GM19043 (cell line): ENCODE measurements at regions not wholly inside any gene's neighbourhood (a gene's known extent, or its start where the extent isn't known, plus 50 kb on each side); places are given as distances from the start of the nearest gene placed in this dataset.
"Not testable (repeated sequence)": the region's sequence is repeated elsewhere in the genome, so short reads cannot be mapped to it uniquely, and the experiment has no call there.

Experiments
- ATAC-seq: cut with Tn5 transposase; IDR thresholded peaks from one replicate; pipeline ENCODE4 v1.9.1; 2021; ENCODE audit warnings: low read depth; ENCODE audit not compliant: unreplicated experiment

DNA sequence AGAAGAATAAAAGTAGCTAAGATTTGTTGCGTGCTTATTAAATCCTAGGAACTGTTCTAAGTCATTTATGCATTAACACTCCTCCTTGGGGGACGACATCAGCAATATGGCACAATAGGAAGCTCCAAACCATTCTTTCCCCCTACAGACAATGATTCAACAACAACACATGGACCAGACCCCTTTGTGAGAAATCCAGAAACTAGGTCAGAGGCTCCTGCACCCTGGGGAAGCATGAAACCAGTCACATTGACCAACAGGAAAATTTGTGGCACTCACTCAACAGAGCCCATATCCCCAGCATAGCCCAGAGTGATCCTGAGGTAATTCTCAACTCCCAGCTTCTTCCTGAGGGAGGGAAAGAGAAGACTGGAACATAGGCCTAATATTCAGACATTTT is 294.4 kb downstream of the HINT1 start:
- no peak for ATAC-seq

DNA sequence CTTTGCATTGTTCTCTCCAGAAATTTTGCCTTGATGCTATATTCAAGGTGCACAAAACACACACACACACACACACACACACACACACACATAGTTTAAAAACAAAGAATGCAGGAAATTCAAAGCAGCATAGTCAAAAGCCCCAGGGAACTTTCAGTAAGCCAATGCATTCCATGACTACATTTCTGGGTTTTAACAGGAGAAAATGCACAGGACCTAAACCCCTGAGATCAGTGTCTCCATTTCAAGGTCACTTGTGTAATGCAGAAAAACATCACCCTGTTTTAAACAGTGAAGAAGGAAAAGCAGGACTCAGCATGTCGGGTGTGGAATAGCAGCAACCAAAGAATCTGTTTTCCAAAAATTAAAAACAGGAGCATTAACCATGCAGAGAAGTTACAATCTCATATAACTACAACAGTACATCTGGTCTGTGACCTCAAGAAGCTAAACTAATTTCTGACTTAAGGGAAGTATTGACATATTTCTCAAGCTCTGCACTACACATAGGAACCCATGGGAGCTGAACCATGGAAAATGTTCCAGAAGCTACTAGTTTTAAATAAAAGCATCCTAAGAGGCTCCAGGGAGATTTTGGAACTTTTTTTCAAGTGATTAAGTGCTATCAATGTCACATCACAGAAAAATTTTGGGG is 296.7 kb downstream of the HINT1 start:
- ATAC-seq = no peak

GRCh38 chr5:130845049-130845765 is 319.8 kb downstream of the HINT1 start:
- no peak for ATAC-seq

DNA sequence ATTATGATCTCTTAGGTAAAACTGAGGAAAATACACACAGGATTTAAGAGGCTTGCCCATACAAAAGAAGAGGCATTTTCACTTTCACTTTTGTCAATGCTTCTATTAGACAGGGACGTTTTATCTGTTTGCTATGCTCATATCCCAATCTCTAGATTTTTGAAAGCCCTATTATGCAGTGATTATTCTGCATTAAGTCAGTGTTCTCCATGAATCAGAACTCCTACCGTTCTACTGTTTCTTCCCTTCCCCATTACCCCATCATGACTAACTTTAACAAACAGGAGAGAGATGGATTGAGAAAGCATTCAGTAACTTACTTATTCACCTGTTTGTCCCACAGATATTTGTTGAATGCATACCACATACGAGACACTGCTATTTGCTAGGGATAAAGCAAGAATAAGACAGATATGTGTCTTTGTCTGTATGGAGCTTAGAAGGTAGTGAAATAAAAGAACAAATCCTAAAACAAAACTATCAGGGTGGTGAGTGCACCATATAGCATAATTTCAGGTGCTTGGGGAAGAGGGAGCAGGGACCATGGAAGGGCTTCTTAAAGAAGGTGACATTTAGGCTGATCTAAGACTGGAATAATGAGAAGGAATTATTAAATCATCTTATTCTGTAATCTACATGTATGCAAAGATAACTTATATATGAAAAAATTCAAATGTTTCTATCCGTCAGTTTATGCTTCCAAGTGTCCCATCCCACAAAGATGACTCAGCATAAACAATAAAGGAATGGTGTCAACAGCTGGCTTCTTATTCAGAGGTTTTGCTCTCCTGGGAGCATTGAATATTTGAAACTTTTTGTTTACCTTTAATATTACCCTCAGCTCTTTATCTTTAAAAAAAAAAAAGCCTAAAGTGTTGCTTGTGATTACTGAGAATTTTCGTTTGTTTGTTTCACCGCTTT is 328.1 kb downstream of the HINT1 start:
- peak; percentile 72 for ATAC-seq

- not testable (repeated sequence) for ATAC-seq
These were observed 347.3 kb downstream of the HINT1 start for GRCh38 chr5:130817598-130818384.

GRCh38 chr5:130815246-130815645 is 349.8 kb downstream of the HINT1 start:
- no peak for ATAC-seq

DNA sequence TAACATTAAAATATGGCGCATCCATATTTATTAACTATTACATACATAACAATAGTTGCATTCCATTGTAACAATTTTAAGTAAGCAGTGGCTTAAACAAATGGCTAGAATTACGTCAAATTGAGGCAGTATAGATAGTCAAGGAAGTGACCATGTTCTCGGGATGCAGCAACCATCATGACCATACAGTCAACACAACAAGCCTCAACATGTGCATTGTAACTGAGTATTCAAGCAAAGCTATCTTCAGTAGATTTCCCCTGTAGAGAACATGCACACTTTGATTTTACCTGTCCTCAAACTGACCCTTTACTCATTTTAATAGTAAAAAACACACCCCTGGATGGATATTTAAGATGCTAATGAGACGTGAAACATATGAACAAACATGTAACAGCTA is 356.4 kb downstream of the HINT1 start:
- no peak for ATAC-seq

GRCh38 chr5:130805648-130806047 is 359.4 kb downstream of the HINT1 start:
- ATAC-seq = no peak

GRCh38 chr5:130805036-130805435 is 360.0 kb downstream of the HINT1 start:
- ATAC-seq = no peak

DNA sequence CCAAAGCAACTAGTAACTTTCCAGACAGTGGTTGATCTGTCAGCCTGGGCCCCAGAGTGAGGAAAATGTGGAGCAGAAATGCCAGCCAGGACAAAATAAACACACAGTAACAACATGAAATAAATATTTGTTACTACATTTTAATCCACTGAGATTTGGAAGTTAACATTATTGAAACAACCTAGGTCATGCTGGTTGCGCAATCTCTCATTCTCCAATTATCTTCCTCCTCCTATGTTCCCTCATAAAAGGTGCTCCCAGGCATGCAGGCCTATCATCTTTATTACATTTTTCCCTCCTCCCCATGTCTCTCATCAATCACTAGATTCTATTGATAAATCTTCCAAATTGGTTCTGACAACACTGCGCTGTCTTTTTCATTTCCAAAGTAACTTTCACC is 363.1 kb downstream of the HINT1 start:
- ATAC-seq = no peak

GRCh38 chr5:130799015-130799414 is 366.0 kb downstream of the HINT1 start:
- ATAC-seq = no peak

- no peak for ATAC-seq
These were observed 367.8 kb downstream of the HINT1 start for GRCh38 chr5:130797303-130797702.

GRCh38 chr5:130796902-130797301 is 368.2 kb downstream of the HINT1 start:
- ATAC-seq = no peak

- ATAC-seq = no peak
These were observed 369.0 kb downstream of the HINT1 start for GRCh38 chr5:130796032-130796431.

GRCh38 chr5:130795037-130795436 is 370.0 kb downstream of the HINT1 start:
- no peak for ATAC-seq

- ATAC-seq = no peak
These were observed 387.3 kb downstream of the HINT1 start for GRCh38 chr5:130777794-130778193.

DNA sequence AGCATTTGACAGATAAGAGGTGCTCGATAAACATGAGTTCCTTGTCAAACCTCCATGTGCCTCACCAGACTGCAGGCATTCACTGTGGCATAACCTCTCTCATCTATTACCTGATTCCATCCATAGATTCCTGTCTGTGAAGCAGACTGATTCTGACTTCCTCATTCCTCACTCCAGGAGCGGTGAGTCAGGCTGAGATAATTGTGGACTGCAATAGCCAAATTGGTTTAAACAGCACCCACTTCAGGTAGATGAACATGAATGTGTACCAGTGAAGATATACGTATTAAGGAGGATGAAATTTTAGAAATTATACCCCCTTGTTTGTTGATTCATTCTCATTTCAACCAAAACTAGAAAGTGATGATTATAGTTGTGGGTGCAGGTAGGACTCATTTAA is 391.2 kb downstream of the HINT1 start:
- no peak for ATAC-seq

DNA sequence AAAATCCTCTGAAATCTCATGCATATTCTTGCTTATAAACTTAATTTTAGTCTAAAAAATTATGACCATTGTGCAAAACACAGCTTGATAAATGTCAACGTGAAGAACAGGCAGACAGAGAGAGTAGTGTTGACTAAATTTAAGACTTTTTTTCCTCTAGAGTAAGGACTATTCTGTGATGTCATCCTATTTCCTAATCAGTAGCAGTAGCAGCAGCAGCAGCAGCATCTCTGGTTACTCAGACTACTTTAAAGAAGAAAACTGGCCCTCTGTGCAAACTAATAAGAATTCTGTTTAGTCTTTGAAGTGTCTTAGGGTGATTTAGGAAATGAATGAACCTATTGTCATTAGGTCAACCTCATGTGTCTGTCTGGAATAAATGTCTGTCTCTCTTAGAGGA is 403.0 kb downstream of the HINT1 start:
- no peak for ATAC-seq

DNA sequence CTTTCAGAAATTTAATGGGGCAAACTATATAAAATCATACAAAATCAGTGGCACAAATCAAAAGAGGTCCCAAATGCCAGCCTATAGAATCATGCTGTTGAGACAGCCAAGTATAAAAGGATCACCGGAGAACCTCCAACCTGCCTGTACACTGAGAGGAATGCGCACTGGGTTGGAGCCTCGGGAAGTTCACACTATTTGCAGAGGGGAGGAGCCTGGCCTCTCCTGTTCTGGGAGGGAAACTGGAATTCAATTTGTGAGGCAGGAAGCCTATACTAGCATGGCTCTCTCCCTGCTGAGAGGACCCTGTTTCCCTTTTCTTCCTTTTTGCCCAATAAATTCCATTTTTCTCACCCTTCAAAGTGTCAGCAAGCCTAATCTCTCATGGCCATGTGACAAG is 406.0 kb downstream of the HINT1 start:
- no peak for ATAC-seq

GRCh38 chr5:130747556-130747955 is 417.5 kb downstream of the HINT1 start:
- ATAC-seq = no peak

DNA sequence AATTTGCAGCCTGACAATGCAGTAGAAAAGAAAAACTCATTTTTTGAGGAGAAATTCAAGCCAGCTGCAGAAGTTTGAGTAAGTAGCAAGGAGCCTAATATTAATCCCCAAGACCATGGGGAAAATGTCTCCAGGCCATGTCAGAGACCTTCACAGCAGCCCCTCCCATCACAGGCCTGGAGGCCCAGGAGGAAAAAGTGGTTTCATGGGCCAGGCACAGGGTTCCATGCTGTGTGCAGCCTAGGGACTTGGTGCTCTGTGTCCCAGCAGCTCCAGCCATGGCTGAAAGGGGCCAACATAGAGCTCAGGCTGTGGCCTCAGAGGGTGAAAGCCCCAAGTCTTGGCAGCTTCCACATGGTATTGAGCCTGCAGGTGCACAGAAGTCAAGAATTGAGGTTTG is 418.4 kb downstream of the HINT1 start:
- not testable (repeated sequence) for ATAC-seq
